H1 (cell line): ENCODE measurements at regions not wholly inside any gene's neighbourhood (a gene's known extent, or its start where the extent isn't known, plus 50 kb on each side); places are given as distances from the start of the nearest gene placed in this dataset.

Experiments
- CREB1 ChIP-seq: IDR thresholded peaks from 2 replicates; pipeline ENCODE4 v1.6.1; 2012; ENCODE audit warnings: inconsistent platforms
- EP300 ChIP-seq, 2 experiments: IDR thresholded peaks; 1 replicate in 1 of 2; 2 replicates in 1 of 2; pipeline ENCODE4 v1.6.1; 2011 to 2012; ENCODE audit warnings: low read depth in 2 of 2, low read length in 2 of 2, mild to moderate bottlenecking in 2 of 2, borderline replicate concordance in 1 of 2, inconsistent platforms in 1 of 2, moderate library complexity in 1 of 2
- MAFK ChIP-seq: IDR thresholded peaks from 2 replicates; pipeline ENCODE4 v1.6.1; 2012; ENCODE audit warnings: low read depth, mild to moderate bottlenecking, improper control_type of control experiment, low read length
- POLR2A ChIP-seq, 2 experiments: IDR thresholded peaks; 1 replicate in 1 of 2; 2 replicates in 1 of 2; pipeline ENCODE4 v1.6.1; 2011; ENCODE audit warnings: low read depth in 2 of 2, low read length in 2 of 2, mild to moderate bottlenecking in 2 of 2; ENCODE audit errors: control extremely low read depth in 1 of 2
- POLR2AphosphoS5 ChIP-seq: IDR thresholded peaks from 2 replicates; pipeline ENCODE4 v1.6.1; 2011; ENCODE audit warnings: low read depth, low read length
- SIN3A ChIP-seq, 2 experiments: IDR thresholded peaks in 1 of 2; conservative IDR thresholded peaks in 1 of 2; 2 replicates each; pipeline ENCODE4 v1.6.1; 2011 to 2012; ENCODE audit warnings: low read length in 2 of 2, improper control_type of control experiment in 1 of 2, low read depth in 1 of 2, mild to moderate bottlenecking in 1 of 2
- SP2 ChIP-seq: IDR thresholded peaks from 2 replicates; pipeline ENCODE4 v1.6.1; 2012; ENCODE audit warnings: mild to moderate bottlenecking, low read length, inconsistent platforms
- SRF ChIP-seq: IDR thresholded peaks from 2 replicates; pipeline ENCODE4 v1.6.1; 2011; ENCODE audit warnings: mild to moderate bottlenecking, low read depth, low read length, moderate library complexity
- TAF1 ChIP-seq: IDR thresholded peaks from 2 replicates; pipeline ENCODE4 v1.6.1; 2011; ENCODE audit warnings: mild to moderate bottlenecking, low read depth, low read length
- YY1 ChIP-seq: IDR thresholded peaks from 2 replicates; pipeline ENCODE4 v1.6.1; 2011; ENCODE audit warnings: low read depth, mild to moderate bottlenecking, low read length
- ZNF274 ChIP-seq: IDR thresholded peaks from 2 replicates; pipeline ENCODE4 v1.7.0; 2012; ENCODE audit warnings: low read length, borderline replicate concordance; ENCODE audit errors: extremely low read depth
- TF ChIP-seq, protein P1 (sequence below), 3 experiments: IDR thresholded peaks; 1 replicate in 2 of 3; 2 replicates in 1 of 3; pipeline versions ENCODE4 v1.5.1 to v1.6.1; 2011; ENCODE audit warnings: low read length in 3 of 3, mild to moderate bottlenecking in 3 of 3, inconsistent platforms in 2 of 3, low read depth in 1 of 3, moderate library complexity in 1 of 3; ENCODE audit not compliant: insufficient read depth in 1 of 3; ENCODE audit errors: control extremely low read depth in 1 of 3

DNA sequence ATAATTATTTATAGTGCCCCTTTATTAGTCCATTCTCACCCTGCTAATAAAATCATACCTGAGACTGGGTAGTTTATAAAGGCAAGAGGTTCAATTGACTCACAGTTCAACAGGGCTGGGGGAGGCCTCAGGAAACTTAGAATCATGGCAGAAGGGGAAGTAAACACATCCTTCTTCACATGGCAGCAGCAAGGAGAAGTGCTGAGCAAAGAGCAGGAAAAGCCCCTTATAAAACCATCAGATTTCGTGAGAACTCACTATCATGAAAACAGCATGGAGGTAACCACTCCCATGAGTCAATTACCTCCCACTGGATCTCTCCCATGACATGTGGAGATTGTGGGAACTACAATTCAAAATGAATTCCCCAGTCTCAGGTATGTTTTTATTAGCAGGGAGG lies 89.9 kb upstream of the STARD13 start:
- TF ChIP-seq EP300 (IDR thresholded peaks at IDR 0.05; ENCODE audit: borderline replicate concordance in 1 of 2, low read depth in 2 of 2, low read length in 2 of 2) (no peak), SIN3A (conservative IDR thresholded peaks at IDR 0.05 in 1 of 2, IDR thresholded peaks at IDR 0.05 in 1 of 2; ENCODE audit: low read depth in 1 of 2, low read length in 2 of 2) (no peak), POLR2A (IDR thresholded peaks at IDR 0.05; ENCODE audit: control extremely low read depth in 1 of 2, low read depth in 2 of 2, low read length in 2 of 2) (no peak), POLR2AphosphoS5 (no peak), YY1 (no peak), TAF1 (no peak), ZNF274 (no peak), SRF (no peak), CREB1 (no peak), SP2 (no peak), MAFK (no peak)
- TF ChIP-seq, protein P1, sequence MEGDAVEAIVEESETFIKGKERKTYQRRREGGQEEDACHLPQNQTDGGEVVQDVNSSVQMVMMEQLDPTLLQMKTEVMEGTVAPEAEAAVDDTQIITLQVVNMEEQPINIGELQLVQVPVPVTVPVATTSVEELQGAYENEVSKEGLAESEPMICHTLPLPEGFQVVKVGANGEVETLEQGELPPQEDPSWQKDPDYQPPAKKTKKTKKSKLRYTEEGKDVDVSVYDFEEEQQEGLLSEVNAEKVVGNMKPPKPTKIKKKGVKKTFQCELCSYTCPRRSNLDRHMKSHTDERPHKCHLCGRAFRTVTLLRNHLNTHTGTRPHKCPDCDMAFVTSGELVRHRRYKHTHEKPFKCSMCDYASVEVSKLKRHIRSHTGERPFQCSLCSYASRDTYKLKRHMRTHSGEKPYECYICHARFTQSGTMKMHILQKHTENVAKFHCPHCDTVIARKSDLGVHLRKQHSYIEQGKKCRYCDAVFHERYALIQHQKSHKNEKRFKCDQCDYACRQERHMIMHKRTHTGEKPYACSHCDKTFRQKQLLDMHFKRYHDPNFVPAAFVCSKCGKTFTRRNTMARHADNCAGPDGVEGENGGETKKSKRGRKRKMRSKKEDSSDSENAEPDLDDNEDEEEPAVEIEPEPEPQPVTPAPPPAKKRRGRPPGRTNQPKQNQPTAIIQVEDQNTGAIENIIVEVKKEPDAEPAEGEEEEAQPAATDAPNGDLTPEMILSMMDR (IDR thresholded peaks at IDR 0.05; ENCODE audit: control extremely low read depth in 1 of 3, insufficient read depth in 1 of 3, low read depth in 1 of 3, low read length in 3 of 3): no peak
